Rectal smooth muscle tissue (tissue), 1 donor: ENCODE measurements at regions not wholly inside any gene's neighbourhood (a gene's known extent, or its start where the extent isn't known, plus 50 kb on each side); places are given as distances from the start of the nearest gene placed in this dataset.
A peak's percentile ranks its signal among the peaks of the same experiment; 100 is the strongest.

Experiments
- H3K27ac ChIP-seq: one replicate; pipeline ENCODE4 v1.7.0; 2013; ENCODE audit warnings: low read depth, low read length, inconsistent platforms
- H3K27me3 ChIP-seq: one replicate; pipeline ENCODE4 v1.7.0; 2013; ENCODE audit warnings: low read length; ENCODE audit not compliant: control insufficient read depth, insufficient read depth
- H3K36me3 ChIP-seq: one replicate; pipeline ENCODE4 v1.7.0; 2013; ENCODE audit warnings: low read length; ENCODE audit not compliant: control insufficient read depth, insufficient read depth
- H3K4me1 ChIP-seq: one replicate; pipeline ENCODE4 v1.7.0; 2013; ENCODE audit warnings: low read length; ENCODE audit not compliant: control insufficient read depth, insufficient read depth
- H3K4me3 ChIP-seq: one replicate; pipeline ENCODE4 v1.7.0; 2013; ENCODE audit warnings: low read length
- H3K9ac ChIP-seq: one replicate; pipeline ENCODE4 v1.7.0; 2013; ENCODE audit warnings: low read length

DNA sequence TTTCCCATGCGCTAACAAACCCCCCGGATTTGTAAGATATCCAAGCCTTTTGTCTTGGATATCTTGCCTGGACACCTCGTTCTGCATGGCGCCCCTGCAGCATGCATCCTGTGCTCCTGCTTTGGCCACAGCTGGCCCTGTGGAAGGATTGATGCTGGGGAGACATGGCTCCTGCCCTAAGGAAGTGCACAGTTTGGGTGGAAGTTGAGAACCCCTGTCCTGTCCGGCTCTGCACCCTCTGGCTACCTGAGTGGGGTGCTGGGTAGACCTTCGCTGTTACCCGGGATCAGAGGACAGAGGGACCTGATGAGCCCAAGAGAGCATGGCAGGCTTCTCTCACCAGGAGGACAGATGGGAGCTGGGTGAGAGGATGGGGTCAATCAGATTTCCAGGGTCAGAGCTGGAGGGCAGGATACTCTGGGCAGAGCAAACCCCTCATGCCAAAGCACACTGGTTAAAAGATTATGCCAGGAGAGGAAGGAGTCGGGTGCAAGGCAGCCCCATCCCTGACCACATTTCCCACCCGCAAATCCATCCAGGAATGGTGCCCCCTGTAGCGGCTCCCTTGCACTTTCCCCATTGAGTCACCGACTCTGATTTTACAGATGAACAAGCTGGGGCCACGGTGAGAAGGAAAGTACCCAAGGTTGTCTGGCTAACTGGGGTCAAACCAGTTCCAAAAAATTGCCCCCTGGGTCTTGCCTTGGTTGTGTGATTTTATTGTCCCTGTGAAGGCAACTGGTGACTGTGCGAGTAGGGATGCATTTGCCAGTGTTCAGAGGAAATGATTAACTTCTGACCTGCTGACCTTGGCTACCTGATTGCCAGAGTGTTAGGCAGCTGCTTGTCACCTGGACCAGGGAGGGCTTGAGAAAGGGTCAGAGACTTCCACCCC, 290.1 kb upstream of the ZMIZ1 start:
- no peaks in the 10 kb centered on the region for H3K36me3 ChIP-seq
- peak overlapping the region; percentile 87 for H3K27ac ChIP-seq
- peaks cover 27% of the 10 kb centered on the region for H3K4me1 ChIP-seq
- no peak overlapping the region for H3K9ac ChIP-seq
- H3K27me3 ChIP-seq: no peaks in the 10 kb centered on the region
- no peak overlapping the region for H3K4me3 ChIP-seq

DNA sequence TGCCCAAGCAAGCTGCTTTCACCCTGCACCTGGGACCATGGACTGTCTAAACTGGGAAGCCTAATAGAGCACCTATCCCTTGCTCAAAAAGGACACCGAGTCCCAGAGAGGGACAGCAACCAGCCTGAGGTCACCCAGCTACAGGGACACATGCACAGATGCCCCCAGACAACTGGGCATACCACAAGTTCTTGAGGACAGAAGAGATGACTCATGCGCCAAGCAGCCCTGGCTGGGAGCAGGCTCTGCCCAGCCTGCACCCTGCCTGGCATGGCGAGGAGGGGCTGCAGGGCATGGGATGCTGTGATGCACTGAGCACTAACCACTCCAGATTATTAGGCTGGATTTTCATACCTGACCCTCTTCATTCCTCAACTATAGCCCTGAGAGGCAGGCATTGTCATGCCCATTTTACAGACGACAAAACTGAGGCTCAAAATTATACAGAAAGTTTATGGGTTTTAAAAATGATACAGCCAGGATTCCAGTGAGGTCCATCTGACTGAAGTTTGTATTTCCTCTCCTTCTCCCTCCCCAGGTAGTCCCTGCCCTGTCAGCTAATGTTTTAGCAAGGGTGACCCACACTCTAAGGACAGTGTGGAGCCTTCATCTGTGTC, 289.3 kb upstream of the ZMIZ1 start:
- no peak overlapping the region for H3K9ac ChIP-seq
- no peak overlapping the region for H3K27ac ChIP-seq
- H3K4me3 ChIP-seq: no peak overlapping the region
- no peaks in the 10 kb centered on the region for H3K36me3 ChIP-seq
- no peaks in the 10 kb centered on the region for H3K27me3 ChIP-seq
- H3K4me1 ChIP-seq: peaks cover 27% of the 10 kb centered on the region

DNA sequence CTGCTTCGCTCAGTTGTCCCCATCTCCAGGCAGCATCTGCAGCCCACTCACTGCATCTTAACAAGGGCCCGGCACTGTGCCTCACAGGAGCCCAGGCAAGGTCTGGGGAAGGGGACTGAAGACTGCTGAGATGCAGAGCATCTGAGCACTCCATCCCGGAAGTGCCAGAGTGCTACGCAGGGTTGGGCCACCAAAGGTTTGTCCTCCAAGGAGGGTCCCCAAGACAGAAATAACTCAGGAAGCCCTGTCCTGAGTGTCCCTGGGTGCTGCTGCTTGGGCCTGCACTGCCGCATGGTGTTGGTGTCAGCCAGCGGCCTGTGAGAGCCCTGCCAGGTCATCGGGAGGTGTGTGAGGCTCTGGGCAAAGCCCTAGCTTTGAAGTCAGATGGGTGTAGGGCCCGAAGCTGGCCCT, 288.2 kb upstream of the ZMIZ1 start:
- H3K4me3 ChIP-seq: no peak overlapping the region
- no peaks in the 10 kb centered on the region for H3K27me3 ChIP-seq
- H3K36me3 ChIP-seq: no peaks in the 10 kb centered on the region
- peaks cover 20% of the 10 kb centered on the region for H3K4me1 ChIP-seq
- no peak overlapping the region for H3K27ac ChIP-seq
- H3K9ac ChIP-seq: no peak overlapping the region

DNA sequence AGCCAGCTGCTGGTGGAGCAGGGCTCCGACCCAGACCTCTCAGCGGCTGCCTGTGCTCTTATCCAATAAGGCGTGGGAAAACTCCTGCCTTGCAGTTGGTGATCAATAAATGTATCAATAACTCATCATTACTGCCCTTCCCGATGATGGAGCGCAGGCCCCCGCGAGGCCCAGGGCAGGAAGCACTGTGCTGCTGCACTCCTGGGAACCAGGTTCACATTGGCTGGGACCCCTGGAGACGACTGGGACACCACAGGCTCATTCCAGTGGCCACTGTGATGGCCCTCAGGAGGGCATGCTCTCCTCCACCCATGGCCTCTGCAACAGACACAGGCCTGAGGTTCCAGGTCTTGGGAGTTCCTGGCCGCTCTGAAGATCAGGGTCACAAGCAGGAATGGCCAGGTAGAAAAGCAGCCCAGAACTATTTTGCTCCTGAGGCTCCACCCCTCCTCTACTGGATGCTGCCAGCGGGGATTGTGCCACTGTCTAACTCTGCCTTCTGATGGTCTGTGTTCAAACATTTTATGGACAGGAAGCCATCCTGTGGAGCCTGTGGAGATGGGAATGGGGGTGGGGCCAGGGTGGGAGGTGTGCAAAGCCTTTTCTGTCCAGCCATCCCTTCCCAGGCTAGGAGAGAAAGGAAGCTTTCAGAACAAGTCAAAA, 287.4 kb upstream of the ZMIZ1 start:
- no peak overlapping the region for H3K27ac ChIP-seq
- no peak overlapping the region for H3K4me3 ChIP-seq
- no peak overlapping the region for H3K9ac ChIP-seq
- no peaks in the 10 kb centered on the region for H3K27me3 ChIP-seq
- no peaks in the 10 kb centered on the region for H3K36me3 ChIP-seq
- peaks cover 20% of the 10 kb centered on the region for H3K4me1 ChIP-seq

DNA sequence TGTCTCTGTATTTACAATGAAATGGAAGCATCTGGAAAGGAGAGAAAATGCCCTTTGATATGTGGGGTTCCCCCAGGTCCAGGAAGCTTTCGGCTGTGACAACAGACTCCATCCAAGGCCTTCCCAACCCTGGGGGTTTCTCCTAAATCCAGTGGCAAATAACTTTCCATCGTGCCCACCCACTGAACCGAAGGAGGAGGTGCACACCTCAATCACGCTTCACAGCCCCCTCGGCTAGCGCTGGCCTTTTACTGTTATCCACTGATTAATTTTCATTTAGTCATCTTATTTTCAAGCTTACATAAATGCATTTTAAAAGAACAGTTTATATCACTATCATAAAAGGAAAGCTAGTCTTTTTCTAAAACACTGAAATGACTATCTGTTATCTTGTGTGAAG, 286.8 kb upstream of the ZMIZ1 start:
- Histone ChIP-seq H3K36me3 (no peaks in the 10 kb centered on the region), H3K27ac (no peak overlapping the region), H3K9ac (no peak overlapping the region), H3K4me3 (no peak overlapping the region), H3K4me1 (peaks cover 16% of the 10 kb centered on the region), H3K27me3 (no peaks in the 10 kb centered on the region)

DNA sequence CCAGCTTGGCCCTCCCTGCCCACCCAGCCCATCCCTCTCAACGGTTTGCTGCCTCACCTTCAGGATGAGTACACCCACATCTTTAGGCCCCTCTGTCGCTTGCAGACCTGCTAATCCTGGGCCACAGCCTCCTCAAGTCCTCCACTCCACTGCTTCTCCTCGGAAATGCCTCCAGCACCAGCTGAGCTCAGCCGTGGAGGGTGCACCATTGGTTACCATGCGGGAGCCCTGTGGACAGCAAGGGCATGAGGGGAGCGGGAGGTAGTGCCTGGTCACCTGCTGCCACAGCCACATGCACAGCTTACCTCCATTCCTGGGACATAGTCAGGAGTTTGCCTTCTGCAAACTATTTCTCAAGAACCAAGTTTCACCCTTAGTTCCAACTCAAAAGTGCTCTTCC, 286.3 kb upstream of the ZMIZ1 start:
- H3K27me3 ChIP-seq: no peaks in the 10 kb centered on the region
- peaks cover 11% of the 10 kb centered on the region for H3K4me1 ChIP-seq
- no peaks in the 10 kb centered on the region for H3K36me3 ChIP-seq

DNA sequence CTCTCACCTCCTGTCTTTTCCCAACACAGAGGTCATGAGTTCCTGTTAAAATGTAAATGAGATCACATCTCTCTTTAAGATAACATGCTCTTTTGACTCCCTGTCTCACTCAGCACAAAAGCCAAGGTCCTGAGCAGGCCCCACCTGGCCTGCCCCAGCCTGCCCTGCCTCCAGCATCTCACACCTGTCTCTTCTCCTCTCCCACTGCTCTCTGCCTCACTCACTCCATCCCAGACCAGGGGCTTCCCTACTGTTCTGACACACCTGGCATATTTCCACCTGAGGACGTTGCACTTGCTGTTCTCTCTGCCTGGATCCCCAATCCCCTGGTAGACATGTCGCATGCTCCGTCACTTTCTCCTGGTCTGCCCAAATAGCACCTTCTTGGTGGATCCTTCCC, 285.0 kb upstream of the ZMIZ1 start:
- no peaks in the 10 kb centered on the region for H3K36me3 ChIP-seq
- no peak overlapping the region for H3K9ac ChIP-seq
- no peak overlapping the region for H3K4me3 ChIP-seq
- no peaks in the 10 kb centered on the region for H3K4me1 ChIP-seq
- H3K27ac ChIP-seq: no peak overlapping the region
- no peaks in the 10 kb centered on the region for H3K27me3 ChIP-seq

More for the DNA sequence above, 286.3 kb upstream of the ZMIZ1 start:
- Histone ChIP-seq H3K27ac (no peak overlapping the region), H3K9ac (no peak overlapping the region), H3K4me3 (no peak overlapping the region)

DNA sequence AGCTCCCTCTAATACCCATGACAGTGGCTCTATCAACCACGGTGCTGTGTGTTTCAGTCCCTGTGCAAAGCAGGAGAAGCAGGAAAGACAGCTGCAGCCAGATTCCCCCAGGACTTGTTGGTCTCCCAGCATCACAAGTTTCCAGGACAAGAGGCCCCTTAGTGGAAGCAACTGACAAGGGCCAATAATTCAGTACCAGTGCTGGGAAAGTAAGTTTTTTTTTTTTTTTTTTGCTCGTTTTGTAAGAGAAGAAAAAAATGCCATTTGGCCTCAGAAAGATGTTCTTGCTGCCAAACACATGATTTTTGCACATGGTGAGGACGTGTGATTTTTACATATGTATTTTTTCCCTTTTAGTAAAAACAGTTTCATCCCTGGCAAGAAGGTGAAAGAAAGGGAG, 284.2 kb upstream of the ZMIZ1 start:
- Histone ChIP-seq H3K4me1 (no peaks in the 10 kb centered on the region), H3K36me3 (no peaks in the 10 kb centered on the region), H3K27me3 (no peaks in the 10 kb centered on the region), H3K4me3 (no peak overlapping the region), H3K27ac (no peak overlapping the region), H3K9ac (no peak overlapping the region)

DNA sequence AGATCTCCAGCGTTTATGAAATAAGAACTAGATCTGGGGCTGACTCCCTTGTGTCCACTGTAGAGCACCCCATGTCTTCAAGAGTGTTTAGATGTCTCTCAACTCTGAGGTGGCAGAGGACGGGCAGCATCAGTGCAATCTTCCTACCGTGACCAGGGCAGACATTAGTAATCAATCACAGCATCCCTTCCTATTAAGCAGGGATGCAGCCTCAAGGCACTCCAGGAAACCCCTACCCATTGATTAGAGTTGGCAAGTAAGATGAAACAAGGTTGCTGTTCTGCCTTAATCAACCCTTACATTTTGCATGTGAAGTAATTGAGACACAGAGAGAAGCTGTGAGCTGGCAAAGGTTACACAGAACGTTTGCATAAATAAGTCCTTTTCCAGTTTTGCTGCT, 283.7 kb upstream of the ZMIZ1 start:
- Histone ChIP-seq H3K27me3 (no peaks in the 10 kb centered on the region), H3K36me3 (no peaks in the 10 kb centered on the region), H3K4me1 (no peaks in the 10 kb centered on the region), H3K27ac (no peak overlapping the region), H3K4me3 (no peak overlapping the region), H3K9ac (no peak overlapping the region)

DNA sequence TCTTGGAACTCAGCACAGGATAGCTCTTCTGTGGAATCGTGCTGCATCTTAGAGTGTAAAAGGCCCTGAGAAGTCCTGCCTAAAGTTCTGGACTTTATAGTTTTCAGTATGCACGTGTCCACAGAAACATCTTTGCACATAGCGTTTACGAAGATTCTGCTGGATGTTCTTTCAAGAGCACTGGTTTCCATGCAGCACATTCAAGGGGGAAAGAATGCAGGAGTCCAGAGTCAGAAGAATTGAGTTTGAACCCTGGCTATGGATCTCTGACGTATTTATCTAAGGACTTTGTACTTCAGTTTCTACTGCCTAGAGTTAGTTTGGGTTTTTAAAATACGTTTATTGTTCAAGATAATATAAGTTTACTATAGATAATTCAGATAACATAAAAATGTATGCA, 282.8 kb upstream of the ZMIZ1 start:
- Histone ChIP-seq H3K4me3 (no peak overlapping the region), H3K4me1 (no peaks in the 10 kb centered on the region), H3K9ac (no peak overlapping the region), H3K27ac (no peak overlapping the region), H3K36me3 (no peaks in the 10 kb centered on the region), H3K27me3 (no peaks in the 10 kb centered on the region)

DNA sequence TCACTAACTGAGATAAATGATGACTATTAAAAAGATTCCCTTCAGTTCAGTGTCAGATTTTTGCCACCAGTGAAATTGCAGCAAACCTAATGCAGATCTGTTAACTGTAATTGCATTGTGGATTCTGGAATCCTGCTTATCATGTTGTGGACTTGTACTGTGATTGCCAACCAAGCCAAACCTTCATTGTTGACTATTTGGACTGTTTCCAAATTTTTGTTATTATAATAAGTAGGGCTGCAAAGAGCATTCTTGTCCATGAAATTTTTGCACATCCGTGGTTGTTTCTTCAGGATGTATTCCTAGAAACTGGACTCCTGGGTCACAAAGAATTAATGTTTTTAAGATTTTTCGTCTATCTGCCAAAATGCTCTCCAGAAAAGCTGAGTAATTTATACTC, 281.6 kb upstream of the ZMIZ1 start:
- H3K9ac ChIP-seq: no peak overlapping the region
- H3K27ac ChIP-seq: no peak overlapping the region
- H3K27me3 ChIP-seq: no peaks in the 10 kb centered on the region
- no peaks in the 10 kb centered on the region for H3K4me1 ChIP-seq
- no peaks in the 10 kb centered on the region for H3K36me3 ChIP-seq
- no peak overlapping the region for H3K4me3 ChIP-seq

DNA sequence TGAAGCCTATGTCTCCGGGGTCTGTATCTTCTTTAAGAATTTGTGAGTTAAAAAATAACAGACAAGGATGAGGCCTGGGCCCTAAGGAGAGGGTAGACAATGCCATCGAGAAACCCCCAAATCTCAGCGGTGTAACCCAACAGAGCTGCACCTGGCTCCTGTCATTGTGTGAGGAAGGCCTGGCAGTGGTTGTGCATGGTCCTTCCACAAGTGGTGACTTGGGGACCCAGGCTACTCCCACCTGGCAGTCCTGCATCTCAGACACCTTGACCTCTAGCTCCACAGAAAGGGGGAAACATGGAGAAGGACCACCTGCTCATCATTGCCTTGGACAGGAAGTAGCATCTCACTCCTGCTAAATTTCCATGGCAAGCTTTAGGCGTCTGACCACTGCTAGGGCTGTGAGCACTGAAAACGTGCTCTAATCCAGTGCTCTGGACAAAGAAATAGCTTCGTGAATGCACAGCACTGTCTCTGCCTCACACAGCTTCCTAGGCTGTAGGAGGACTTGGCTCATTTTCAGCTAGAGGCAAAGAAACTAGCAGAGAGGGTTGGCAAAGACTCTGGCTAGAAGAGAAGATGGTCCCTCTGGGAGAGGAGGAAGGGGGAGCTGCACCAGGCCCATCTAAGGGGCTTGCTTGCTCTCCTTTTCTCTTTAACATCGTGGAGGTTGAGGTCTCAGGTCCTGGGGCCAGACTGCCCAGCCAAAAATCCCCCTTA, 273.9 kb upstream of the ZMIZ1 start:
- no peak overlapping the region for H3K9ac ChIP-seq
- no peaks in the 10 kb centered on the region for H3K27me3 ChIP-seq
- no peak overlapping the region for H3K27ac ChIP-seq
- H3K4me3 ChIP-seq: no peak overlapping the region
- no peaks in the 10 kb centered on the region for H3K4me1 ChIP-seq
- no peaks in the 10 kb centered on the region for H3K36me3 ChIP-seq
